IPS-11a (cell line): ENCODE measurements at regions not wholly inside any gene's neighbourhood (a gene's known extent, or its start where the extent isn't known, plus 50 kb on each side); places are given as distances from the start of the nearest gene placed in this dataset.

Experiments used
- H3K4me3 ChIP-seq: one replicate; pipeline ENCODE4 v1.5.1; 2013; ENCODE audit warnings: low read depth, low read length, control low read depth

- H3K4me3 ChIP-seq, result no peak overlapping the region
Observed at GRCh38 chr14:26137161-26137560, 460.7 kb downstream of the NOVA1 start.

DNA sequence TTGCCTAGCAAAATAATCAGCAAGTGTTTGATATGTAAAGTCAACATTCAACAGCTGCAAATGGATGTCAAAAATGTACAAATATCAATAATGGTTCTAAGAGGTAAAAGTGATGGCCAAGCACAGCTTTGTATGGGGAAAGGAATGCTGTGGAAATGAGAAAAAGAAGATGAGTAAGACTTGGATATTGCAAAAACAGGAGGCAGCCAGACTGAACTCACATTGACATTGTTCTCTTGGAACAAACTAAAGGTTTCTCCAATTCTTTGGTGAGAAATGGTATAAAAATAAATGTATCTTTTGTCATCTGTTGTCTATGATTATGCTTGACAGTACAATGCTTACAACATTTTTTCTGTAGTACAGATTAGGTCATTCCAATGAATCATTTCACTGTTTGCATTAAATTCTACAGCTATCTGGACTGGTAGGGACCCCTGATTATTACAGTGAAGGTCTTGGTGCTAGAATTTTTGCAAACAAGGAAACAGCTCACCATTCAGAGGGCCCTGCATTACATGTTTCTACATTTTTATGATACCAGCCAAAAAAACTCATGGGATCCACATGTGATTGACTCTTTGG is 465.7 kb downstream of the NOVA1 start:
- H3K4me3 ChIP-seq, result no peak overlapping the region

- no peak overlapping the region for H3K4me3 ChIP-seq
Observed at GRCh38 chr14:26130690-26131089, 467.1 kb downstream of the NOVA1 start.

GRCh38 chr14:26128931-26129671 is 468.7 kb downstream of the NOVA1 start:
- no peak overlapping the region for H3K4me3 ChIP-seq

GRCh38 chr14:26124896-26125438 is 472.9 kb downstream of the NOVA1 start:
- H3K4me3 ChIP-seq, result no peak overlapping the region

- H3K4me3 ChIP-seq, result no peak overlapping the region
Observed at GRCh38 chr14:26123459-26123858, 474.4 kb downstream of the NOVA1 start.

- H3K4me3 ChIP-seq, result no peak overlapping the region
Observed at GRCh38 chr14:26121181-26121580, 476.7 kb downstream of the NOVA1 start.

GRCh38 chr14:26113911-26114640 is 483.8 kb downstream of the NOVA1 start:
- H3K4me3 ChIP-seq, result no peak overlapping the region

- H3K4me3 ChIP-seq, result no peak overlapping the region
Observed at GRCh38 chr14:26104717-26105116, 493.1 kb downstream of the NOVA1 start.

DNA sequence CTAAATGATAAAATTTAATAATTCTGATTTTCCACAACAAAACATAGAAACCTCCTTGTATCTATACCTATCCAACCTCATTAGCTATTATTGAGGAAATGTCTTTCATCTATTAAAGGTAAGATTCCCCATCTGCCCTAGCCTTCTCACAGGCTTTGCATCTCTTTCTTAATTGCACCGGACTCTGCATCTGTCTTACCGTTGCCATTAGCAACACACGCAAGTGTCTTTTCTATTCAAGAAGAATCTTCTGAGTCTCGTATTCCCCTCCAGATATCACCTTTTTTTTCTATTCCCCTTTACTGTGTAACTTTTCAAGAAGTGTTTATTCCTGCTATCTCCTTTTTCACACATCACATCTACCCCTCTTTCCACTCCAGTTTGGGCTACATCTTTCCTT is 500.0 kb downstream of the NOVA1 start:
- no peak overlapping the region for H3K4me3 ChIP-seq

- H3K4me3 ChIP-seq, result no peak overlapping the region
Observed at GRCh38 chr14:26088275-26088674, 509.6 kb downstream of the NOVA1 start.

- no peak overlapping the region for H3K4me3 ChIP-seq
Observed at GRCh38 chr14:26081043-26081442, 516.8 kb downstream of the NOVA1 start.

DNA sequence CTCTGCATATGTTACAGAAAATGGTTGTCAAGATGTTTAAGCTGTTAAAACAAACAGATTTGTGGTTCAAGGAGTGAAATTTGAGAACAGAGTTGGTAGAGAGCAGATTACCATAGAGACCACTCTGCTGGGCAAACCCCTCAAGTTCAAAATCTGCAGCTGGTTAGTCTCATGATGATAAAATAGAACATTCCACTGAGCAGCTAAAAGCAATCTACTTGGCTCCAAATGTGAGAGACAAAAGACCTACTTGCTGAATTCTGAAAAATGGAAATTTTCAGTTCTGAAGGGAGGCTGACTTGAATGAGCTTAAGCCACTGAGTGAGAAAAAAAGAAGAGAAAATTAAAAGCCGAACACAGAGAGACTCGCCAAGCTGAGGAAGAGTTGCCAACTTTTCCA is 519.3 kb downstream of the NOVA1 start:
- no peak overlapping the region for H3K4me3 ChIP-seq

GRCh38 chr14:26074892-26075291 is 522.9 kb downstream of the NOVA1 start:
- no peak overlapping the region for H3K4me3 ChIP-seq

GRCh38 chr14:26070443-26070842 is 527.4 kb downstream of the NOVA1 start:
- no peak overlapping the region for H3K4me3 ChIP-seq

DNA sequence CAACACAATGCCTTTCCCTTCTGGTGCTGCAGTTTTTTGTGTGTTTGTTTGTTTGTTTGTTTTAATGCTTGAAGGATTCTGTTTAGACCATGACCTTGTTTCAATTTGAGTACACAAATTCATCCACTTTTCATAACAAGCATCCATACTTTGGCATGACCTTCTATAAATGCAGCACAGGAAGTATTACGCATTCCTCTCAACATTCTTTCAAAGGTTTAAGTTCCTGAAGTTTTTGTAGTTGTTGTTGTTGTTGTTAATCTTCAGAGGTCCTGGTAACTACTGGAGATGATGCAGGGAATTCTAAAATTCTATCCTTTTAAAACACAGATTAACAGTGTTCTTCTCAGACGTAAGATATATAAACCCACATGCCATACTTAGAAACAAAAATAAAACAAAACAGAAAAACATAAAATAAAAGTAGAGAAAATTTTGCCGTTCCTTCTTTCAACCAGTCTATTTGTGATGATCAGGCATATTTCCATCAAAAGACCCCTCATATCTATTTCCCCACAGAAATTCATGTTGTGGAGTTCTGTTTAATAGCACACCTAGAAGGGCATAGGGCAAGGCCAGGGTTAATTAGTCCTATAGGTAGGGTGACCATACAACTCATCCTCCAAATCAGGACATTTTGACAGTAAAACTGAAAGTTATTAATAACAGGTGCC is 529.9 kb downstream of the NOVA1 start:
- H3K4me3 ChIP-seq, result no peak overlapping the region

GRCh38 chr14:26067341-26067740 is 530.5 kb downstream of the NOVA1 start:
- H3K4me3 ChIP-seq, result no peak overlapping the region

DNA sequence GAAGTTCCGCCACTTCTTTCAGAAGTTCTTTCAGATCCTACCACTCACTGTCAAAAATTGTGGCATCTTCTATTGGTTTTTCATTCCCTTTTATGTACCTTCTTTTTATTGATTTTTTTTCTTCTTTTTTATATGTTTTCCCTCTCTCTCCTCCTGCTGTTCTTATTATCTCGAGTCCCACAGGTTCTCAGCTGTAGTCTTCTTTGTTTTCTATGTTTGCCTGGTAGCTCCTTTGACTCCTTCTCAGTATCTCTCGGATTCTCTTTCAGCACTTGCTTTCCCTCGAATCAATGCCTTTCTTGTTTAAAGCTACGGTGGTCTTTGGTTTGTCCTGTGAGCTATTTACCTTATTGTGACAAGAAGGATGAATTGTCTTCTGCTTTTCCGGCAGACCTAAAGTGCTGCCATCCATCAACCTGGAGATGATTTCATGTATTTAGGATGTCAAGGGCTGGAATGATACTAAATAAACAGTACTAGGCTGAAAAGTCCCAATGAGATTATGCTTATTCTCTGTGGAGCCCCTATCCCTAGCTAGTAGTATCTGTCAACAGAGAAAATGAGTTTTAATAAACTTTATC is 541.7 kb downstream of the NOVA1 start:
- H3K4me3 ChIP-seq, result no peak overlapping the region

DNA sequence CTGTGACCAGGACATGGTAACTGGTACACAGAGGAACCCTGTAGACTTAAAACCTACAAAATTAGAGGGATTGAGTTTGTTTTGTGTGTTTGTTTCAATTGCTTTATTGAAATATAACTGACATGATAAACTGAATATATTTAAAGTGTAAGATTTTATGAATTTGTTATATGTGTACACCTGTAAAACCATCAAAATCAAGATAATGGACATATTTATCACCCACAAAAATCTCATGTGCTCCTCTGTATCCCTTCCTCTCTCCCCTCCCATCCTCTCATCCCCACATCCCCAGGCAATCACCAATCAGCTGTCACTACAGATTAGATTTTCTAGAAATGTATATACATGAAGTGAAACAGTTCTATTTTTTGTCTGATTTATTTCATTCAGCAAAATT is 565.5 kb downstream of the NOVA1 start:
- no peak overlapping the region for H3K4me3 ChIP-seq

DNA sequence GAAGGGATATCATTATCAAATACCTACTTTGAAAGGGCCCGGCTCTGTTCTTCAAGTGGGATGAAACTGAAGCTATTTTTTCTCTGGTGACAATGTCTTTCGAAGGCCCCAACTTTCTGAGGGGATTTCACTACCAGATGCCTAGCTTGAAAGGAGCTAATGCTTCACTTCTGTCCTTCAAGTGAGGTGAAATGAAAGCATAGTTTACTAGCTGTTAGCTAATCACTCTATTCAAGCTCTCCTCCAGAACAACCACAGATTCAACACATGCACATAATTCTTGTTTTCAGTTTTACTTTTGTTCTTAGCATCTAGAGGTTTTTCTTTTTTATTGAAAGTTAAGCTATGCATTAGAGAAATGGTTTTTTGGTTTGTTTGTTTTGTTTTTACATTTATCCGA is 571.4 kb downstream of the NOVA1 start:
- no peak overlapping the region for H3K4me3 ChIP-seq

- no peak overlapping the region for H3K4me3 ChIP-seq
Observed at GRCh38 chr14:26023967-26024366, 573.9 kb downstream of the NOVA1 start.
